Brain microvascular endothelial cell (primary cell): ENCODE measurements at regions not wholly inside any gene's neighbourhood (a gene's known extent, or its start where the extent isn't known, plus 50 kb on each side); places are given as distances from the start of the nearest gene placed in this dataset.

Experiments
- DNase-seq: peaks from one replicate; pipeline ENCODE4 v3.0.0-alpha.2; 2020
- H3K27ac ChIP-seq: fragments of 250-450 bp; sonication (Bioruptor Pico); 2 replicates; pipeline ENCODE4 v1.5.1; 2020; ENCODE audit warnings: mild to moderate bottlenecking, moderate library complexity
- H3K27me3 ChIP-seq: fragments of 250-450 bp; sonication (Bioruptor Pico); replicated peaks from 2 replicates; pipeline ENCODE4 v1.5.1; 2020; ENCODE audit warnings: mild to moderate bottlenecking
- H3K36me3 ChIP-seq: fragments of 250-450 bp; sonication (Bioruptor Pico); replicated peaks from 2 replicates; pipeline ENCODE4 v1.5.1; 2020; ENCODE audit warnings: mild to moderate bottlenecking
- H3K4me3 ChIP-seq: 2 replicates; pipeline ENCODE4 v1.5.1; 2011; ENCODE audit warnings: low read depth, mild to moderate bottlenecking, control low read depth, low read length, moderate library complexity
- CTCF ChIP-seq: IDR thresholded peaks from 2 replicates; pipeline ENCODE4 v1.5.1; 2011; ENCODE audit warnings: low read depth, mild to moderate bottlenecking, moderate library complexity, low read length, control low read depth, inconsistent platforms; ENCODE audit errors: missing control alignments
- in situ Hi-C: cut with HindIII; loops from 2 replicates; pipeline ENCODE4 v1.10.0; 2017; ENCODE audit warnings: low sequenced_read_pairs, low pct_ligation_motif_present

- no peak for TF ChIP-seq CTCF
- Histone ChIP-seq H3K27me3 (no peaks in the 10 kb centered on the region), H3K4me3 (no peak overlapping the region), H3K27ac (no peak overlapping the region), H3K36me3 (no peaks in the 10 kb centered on the region)
- DNase-seq: no peak
- in situ Hi-C loops: no loop called here
Measured at GRCh38 chr13:89936256-89936655, 1411.2 kb upstream of the MIR17HG start.

- in situ Hi-C loops: no loop called here
- Histone ChIP-seq H3K36me3 (no peaks in the 10 kb centered on the region), H3K4me3 (no peak overlapping the region), H3K27ac (no peak overlapping the region), H3K27me3 (no peaks in the 10 kb centered on the region)
- no peak for DNase-seq
- no peak for TF ChIP-seq CTCF
Measured at GRCh38 chr13:89937420-89937819, 1410.1 kb upstream of the MIR17HG start.

GRCh38 chr13:89940383-89940782 lies 1407.1 kb upstream of the MIR17HG start:
- no peak for TF ChIP-seq CTCF
- in situ Hi-C loops: no loop called here
- no peak overlapping the region for H3K27ac ChIP-seq

GRCh38 chr13:89943139-89943538 lies 1404.3 kb upstream of the MIR17HG start:
- Histone ChIP-seq H3K27ac (no peak overlapping the region), H3K27me3 (no peaks in the 10 kb centered on the region), H3K36me3 (no peaks in the 10 kb centered on the region), H3K4me3 (no peak overlapping the region)
- DNase-seq: no peak
- in situ Hi-C loops: no loop called here
- no peak for TF ChIP-seq CTCF

More at GRCh38 chr13:89940383-89940782, 1407.1 kb upstream of the MIR17HG start:
- H3K4me3 ChIP-seq: no peak overlapping the region
- no peaks in the 10 kb centered on the region for H3K36me3 ChIP-seq
- no peak for DNase-seq
- no peaks in the 10 kb centered on the region for H3K27me3 ChIP-seq

- DNase-seq: no peak
- H3K27ac ChIP-seq: no peak overlapping the region
- in situ Hi-C loops: no loop called here
Measured at GRCh38 chr13:89950225-89950624, 1397.3 kb upstream of the MIR17HG start.

More at GRCh38 chr13:89950225-89950624, 1397.3 kb upstream of the MIR17HG start:
- Histone ChIP-seq H3K36me3 (no peaks in the 10 kb centered on the region), H3K27me3 (no peaks in the 10 kb centered on the region), H3K4me3 (no peak overlapping the region)
- no peak for TF ChIP-seq CTCF
